Endothelial cell of umbilical vein (primary cell): ENCODE measurements at regions not wholly inside any gene's neighbourhood (a gene's known extent, or its start where the extent isn't known, plus 50 kb on each side); places are given as distances from the start of the nearest gene placed in this dataset.

Experiments
- BruUV-seq: library from RNA; stranded (reverse); fragments of 400-500 nt; replicated peaks from 2 replicates; lab custom pipeline; 2021; lab: Mats Ljungman, UMichigan
- CTCF ChIA-PET: fragments of 300-600, 350-600 bp; sonication (Branson Sonifier 250); formaldehyde crosslinking; loops from one replicate; lab custom pipeline; 2021; ENCODE audit warnings: antibody characterized with exemption, inconsistent platforms; lab: Charles Lee
- POLR2A ChIA-PET: fragments of 300-600, 350-600 bp; sonication (Branson Sonifier 250); formaldehyde crosslinking; loops from one replicate; lab custom pipeline; 2021; ENCODE audit warnings: antibody characterized with exemption, inconsistent platforms; lab: Charles Lee
- DNase-seq: peaks from one replicate; pipeline ENCODE4 v3.0.0-alpha.2; 2011; ENCODE audit warnings: low read depth, low spot score
- FAIRE-seq: peaks from 2 replicates; lab custom pipeline; 2011; peaks lifted over from hg19 to GRCh38; lab: Jason Lieb, UNC
- H2AFZ ChIP-seq: 2 replicates; pipeline ENCODE4 v1.6.0; 2012; ENCODE audit warnings: low read depth, low read length, control low read depth, inconsistent platforms
- H3K27ac ChIP-seq: 2 replicates; pipeline ENCODE4 v1.5.1; 2011; ENCODE audit warnings: low read depth, mild to moderate bottlenecking, control low read depth, low read length, moderate library complexity; ENCODE audit not compliant: insufficient read depth
- H3K27me3 ChIP-seq, 2 experiments: 2 replicates each; pipeline versions ENCODE4 v1.6.0 to v1.6.1; 2011; ENCODE audit warnings: low read length in 2 of 2, mixed read lengths in 1 of 2; ENCODE audit not compliant: control insufficient read depth in 2 of 2, insufficient read depth in 2 of 2
- H3K36me3 ChIP-seq, 2 experiments: 2 replicates in 1 of 2; 3 replicates in 1 of 2; pipeline ENCODE4 v1.5.1; 2011; ENCODE audit warnings: low read length in 2 of 2, mild to moderate bottlenecking in 1 of 2, moderate library complexity in 1 of 2; ENCODE audit not compliant: control insufficient read depth in 2 of 2, insufficient read depth in 2 of 2; ENCODE audit errors: extremely low read depth in 1 of 2
- H3K4me1 ChIP-seq: 3 replicates; pipeline ENCODE4 v1.5.1; 2011; ENCODE audit warnings: mild to moderate bottlenecking, low read length; ENCODE audit not compliant: control insufficient read depth, insufficient read depth; ENCODE audit errors: extremely low read depth
- H3K4me2 ChIP-seq: 2 replicates; pipeline ENCODE4 v1.6.1; 2011; ENCODE audit warnings: low read length, control low read depth, mixed read lengths; ENCODE audit not compliant: insufficient read depth
- H3K4me3 ChIP-seq, 3 experiments: fragments of 200-600 bp in 1 of 3; sonication (generic), shearing (Covaris generic) in 1 of 3; replicated peaks in 1 of 3; 2 replicates each; pipeline ENCODE4 v1.5.1; 2011 to 2016; ENCODE audit warnings: control low read depth in 3 of 3, low read length in 3 of 3, mild to moderate bottlenecking in 2 of 3, inconsistent platforms in 1 of 3, low read depth in 1 of 3, moderate library complexity in 1 of 3; ENCODE audit not compliant: insufficient read depth in 1 of 3
- H3K79me2 ChIP-seq: 2 replicates; pipeline ENCODE4 v1.6.0; 2012; ENCODE audit warnings: low read length, inconsistent platforms; ENCODE audit not compliant: control insufficient read depth, insufficient read depth
- H3K9ac ChIP-seq: replicated peaks from 2 replicates; pipeline ENCODE3; 2011; ENCODE audit warnings: low read length, control low read depth; ENCODE audit not compliant: insufficient read depth; ENCODE audit errors: extremely low read depth
- H3K9me1 ChIP-seq: replicated peaks from 3 replicates; pipeline ENCODE4 v1.6.0; 2011; ENCODE audit warnings: mild to moderate bottlenecking, low read length; ENCODE audit not compliant: control insufficient read depth, insufficient read depth; ENCODE audit errors: extremely low read depth
- H3K9me3 ChIP-seq: replicated peaks from 2 replicates; pipeline ENCODE4 v1.5.1; 2012; ENCODE audit warnings: low read length, inconsistent platforms; ENCODE audit not compliant: control insufficient read depth, insufficient read depth
- H4K20me1 ChIP-seq: replicated peaks from 2 replicates; pipeline ENCODE3; 2011; ENCODE audit warnings: mild to moderate bottlenecking, low read length; ENCODE audit not compliant: control insufficient read depth, insufficient read depth; ENCODE audit errors: extremely low read depth
- CTCF ChIP-seq, 2 donors: IDR thresholded peaks; 1 replicate in 1 of 2; 2 replicates in 1 of 2; pipeline ENCODE4 v1.5.1; 2011; ENCODE audit warnings: low read length in 2 of 2, mild to moderate bottlenecking in 2 of 2, moderate library complexity in 2 of 2, control low read depth in 1 of 2, inconsistent platforms in 1 of 2, low read depth in 1 of 2; ENCODE audit not compliant: insufficient read depth in 1 of 2; ENCODE audit errors: extremely low read depth in 1 of 2
- EZH2 ChIP-seq: IDR thresholded peaks from 2 replicates; pipeline ENCODE4 v1.6.1; 2012; ENCODE audit warnings: borderline replicate concordance, low read depth, mild to moderate bottlenecking, moderate library complexity, low read length, inconsistent platforms; ENCODE audit not compliant: severe bottlenecking
- FOS ChIP-seq: IDR thresholded peaks from 2 replicates; pipeline ENCODE4 v1.6.1; 2011; ENCODE audit warnings: mild to moderate bottlenecking, low read length, moderate library complexity, borderline replicate concordance; ENCODE audit not compliant: insufficient read depth
- GATA2 ChIP-seq: IDR thresholded peaks from 2 replicates; pipeline ENCODE4 v1.7.0; 2011; ENCODE audit warnings: low read depth, mild to moderate bottlenecking, moderate library complexity, mixed read lengths, low read length; ENCODE audit not compliant: insufficient read length, insufficient read depth
- JUN ChIP-seq: IDR thresholded peaks from 2 replicates; pipeline ENCODE4 v1.6.1; 2011; ENCODE audit warnings: borderline replicate concordance, low read depth; ENCODE audit not compliant: insufficient read length, insufficient read depth
- MAX ChIP-seq: IDR thresholded peaks from 2 replicates; pipeline ENCODE4 v1.6.1; 2011; ENCODE audit not compliant: insufficient read depth, insufficient read length
- MYC ChIP-seq: IDR thresholded peaks from one replicate; pipeline ENCODE4 v1.6.1; 2011; ENCODE audit warnings: mild to moderate bottlenecking, low read depth, low read length
- POLR2A ChIP-seq: IDR thresholded peaks from 2 replicates; pipeline ENCODE4 v1.6.1; 2012; ENCODE audit warnings: low read depth, mild to moderate bottlenecking, control low read depth, low read length
- POLR2AphosphoS5 ChIP-seq: IDR thresholded peaks from 2 replicates; pipeline ENCODE4 v1.6.1; 2012; ENCODE audit warnings: low read depth, mild to moderate bottlenecking, control low read depth, low read length, moderate library complexity; ENCODE audit not compliant: insufficient read depth
- dilution Hi-C: fragments of 300-500 bp; cut with MboI; formaldehyde crosslinking; loops from one replicate; pipeline ENCODE4 v1.15.0; 2019; ENCODE audit warnings: low sequenced_read_pairs; ENCODE audit not compliant: extremely low pct_ligation_motif_present
- intact Hi-C: fragments of 100-400 bp; cut with micrococcal nuclease; formaldehyde crosslinking; loops from one replicate; pipeline ENCODE4 v1.10.0; 2022

GRCh38 chr2:238709325-238710025 is 138.4 kb upstream of the TWIST2 start:
- Histone ChIP-seq H3K4me3 (no peak overlapping the region), H3K9me3 (no peaks in the 10 kb centered on the region), H3K4me1 (no peaks in the 10 kb centered on the region), H3K4me2 (no peak overlapping the region), H4K20me1 (no peaks in the 10 kb centered on the region), H3K27me3 (no peaks in the 10 kb centered on the region), H3K79me2 (no peaks in the 10 kb centered on the region), H3K27ac (no peak overlapping the region), H2AFZ (no peak overlapping the region), H3K9ac (no peak overlapping the region), H3K9me1 (no peaks in the 10 kb centered on the region), H3K36me3 (no peaks in the 10 kb centered on the region)
- no TSS peak for BruUV-seq
- TF ChIP-seq EZH2 (no peak), FOS (no peak), MAX (no peak), POLR2AphosphoS5 (no peak), CTCF (IDR thresholded peaks at IDR 0.05; ENCODE audit: extremely low read depth in 1 of 2, insufficient read depth in 1 of 2, low read depth in 1 of 2, low read length in 2 of 2) (no peak), GATA2 (no peak), MYC (no peak), POLR2A (no peak), JUN (no peak)
- POLR2A ChIA-PET: no interaction called here
- DNase-seq: no peak
- intact Hi-C loops (no loop called here), dilution Hi-C loops (no loop called here)
- CTCF ChIA-PET: no interaction called here
- FAIRE-seq: no peak
